H1 (cell line): ENCODE measurements at regions not wholly inside any gene's neighbourhood (a gene's known extent, or its start where the extent isn't known, plus 50 kb on each side); places are given as distances from the start of the nearest gene placed in this dataset.

Source experiments
- CTCF ChIA-PET: fragments of 300-600 bp; sonication (Branson Sonifier 250); formaldehyde crosslinking; loops from one replicate; lab custom pipeline; 2021; ENCODE audit not compliant: partially characterized antibody; lab: Charles Lee
- POLR2A ChIA-PET: fragments of 300-600 bp; sonication (Branson Sonifier 250); formaldehyde crosslinking; loops from one replicate; lab custom pipeline; 2021; ENCODE audit warnings: inconsistent platforms; ENCODE audit not compliant: partially characterized antibody; lab: Charles Lee
- DNase-seq, 2 experiments: peaks; one replicate each; pipeline versions ENCODE4 v3.0.0 to v3.0.0-alpha.2; 2010 to 2022; ENCODE audit warnings: low spot score in 2 of 2, low read depth in 1 of 2, mixed read lengths in 1 of 2
- FAIRE-seq: peaks from 2 replicates; lab custom pipeline; 2011; peaks lifted over from hg19 to GRCh38; lab: Jason Lieb, UNC
- H2AFZ ChIP-seq: 2 replicates; pipeline ENCODE4 v1.8.1; 2012; ENCODE audit warnings: low read length, inconsistent platforms
- H2AK5ac ChIP-seq: 2 replicates; pipeline ENCODE4 v1.6.1; 2013; ENCODE audit warnings: low read depth, low read length
- H2BK120ac ChIP-seq: replicated peaks from 2 replicates; pipeline ENCODE3; 2013; ENCODE audit warnings: low read depth, low read length, inconsistent platforms
- H2BK12ac ChIP-seq: 2 replicates; pipeline ENCODE4 v1.6.1; 2013; ENCODE audit warnings: low read depth, low read length
- H2BK15ac ChIP-seq: 2 replicates; pipeline ENCODE4 v1.6.1; 2013; ENCODE audit warnings: low read length
- H2BK20ac ChIP-seq: 2 replicates; pipeline ENCODE4 v1.6.1; 2013; ENCODE audit warnings: low read length
- H2BK5ac ChIP-seq: 2 replicates; pipeline ENCODE4 v1.6.1; 2013; ENCODE audit warnings: low read depth, low read length
- H3K14ac ChIP-seq: 2 replicates; pipeline ENCODE4 v1.6.1; 2013; ENCODE audit warnings: inconsistent platforms; ENCODE audit not compliant: insufficient read length
- H3K18ac ChIP-seq: 2 replicates; pipeline ENCODE4 v1.6.1; 2013; ENCODE audit warnings: low read length; ENCODE audit errors: extremely low read depth
- H3K23ac ChIP-seq: 2 replicates; pipeline ENCODE4 v1.6.1; 2013; ENCODE audit warnings: inconsistent platforms; ENCODE audit not compliant: insufficient read length
- H3K23me2 ChIP-seq: 2 replicates; pipeline ENCODE4 v1.6.1; 2013; ENCODE audit warnings: low read depth, low read length
- H3K27ac ChIP-seq: 2 replicates; pipeline ENCODE4 v1.6.1; 2011; ENCODE audit warnings: low read depth, low read length, inconsistent platforms
- H3K27me3 ChIP-seq, 4 experiments: replicated peaks in 1 of 4; 1 replicate in 1 of 4; 2 replicates in 3 of 4; pipeline versions ENCODE4 v1.6.1 to v1.8.1; 2011 to 2013; ENCODE audit warnings: low read length in 3 of 4, mild to moderate bottlenecking in 3 of 4, inconsistent platforms in 2 of 4, mixed read lengths in 2 of 4, moderate library complexity in 1 of 4; ENCODE audit not compliant: control insufficient read depth in 3 of 4, insufficient read depth in 3 of 4; ENCODE audit errors: extremely low read depth in 1 of 4
- H3K36me3 ChIP-seq, 4 experiments: 2 replicates each; pipeline versions ENCODE4 v1.6.1 to v1.8.1; 2011 to 2013; ENCODE audit warnings: mild to moderate bottlenecking in 4 of 4, low read length in 3 of 4, moderate library complexity in 2 of 4, control low read depth in 1 of 4, inconsistent platforms in 1 of 4; ENCODE audit not compliant: insufficient read depth in 4 of 4, control insufficient read depth in 2 of 4
- H3K4ac ChIP-seq: replicated peaks from 2 replicates; pipeline ENCODE3; 2013; ENCODE audit warnings: low read length, low read depth, mixed read lengths, inconsistent platforms; ENCODE audit not compliant: insufficient read length
- H3K4me1 ChIP-seq, 4 experiments: replicated peaks in 1 of 4; 1 replicate in 1 of 4; 2 replicates in 3 of 4; pipeline versions ENCODE4 v1.6.1 to v1.8.1; 2011 to 2013; ENCODE audit warnings: low read length in 3 of 4, inconsistent platforms in 2 of 4, mixed read lengths in 1 of 4; ENCODE audit not compliant: insufficient read depth in 4 of 4, control insufficient read depth in 3 of 4
- H3K4me2 ChIP-seq, 2 experiments: 2 replicates each; pipeline versions ENCODE4 v1.6.1 to v1.8.1; 2011 to 2013; ENCODE audit warnings: low read depth in 2 of 2, low read length in 2 of 2, control low read depth in 1 of 2, inconsistent platforms in 1 of 2, mild to moderate bottlenecking in 1 of 2; ENCODE audit not compliant: insufficient read depth in 1 of 2
- H3K4me3 ChIP-seq, 4 experiments: fragments of 200-600, 300-600 bp in 1 of 4; sonication (generic), shearing (Covaris generic), sonication (Bioruptor Twin) in 1 of 4; 2 replicates each; pipeline versions ENCODE4 v1.5.1 to v1.8.1; 2011 to 2016; ENCODE audit warnings: low read length in 4 of 4, low read depth in 3 of 4, control low read depth in 2 of 4, inconsistent platforms in 2 of 4, mild to moderate bottlenecking in 2 of 4, mixed read lengths in 1 of 4, moderate library complexity in 1 of 4; ENCODE audit not compliant: insufficient read depth in 2 of 4; ENCODE audit errors: extremely low read depth in 1 of 4
- H3K56ac ChIP-seq: replicated peaks from 2 replicates; pipeline ENCODE3; 2013; ENCODE audit warnings: low read depth, mild to moderate bottlenecking, mixed read lengths, low read length, inconsistent platforms; ENCODE audit not compliant: insufficient read length
- H3K79me1 ChIP-seq: 2 replicates; pipeline ENCODE4 v1.6.1; 2013; ENCODE audit warnings: low read depth, low read length, control low read depth
- H3K79me2 ChIP-seq, 2 experiments: 2 replicates each; pipeline versions ENCODE4 v1.6.1 to v1.8.1; 2012 to 2013; ENCODE audit warnings: low read length in 2 of 2, mild to moderate bottlenecking in 2 of 2, inconsistent platforms in 1 of 2; ENCODE audit not compliant: insufficient read depth in 2 of 2, control insufficient read depth in 1 of 2
- H3K9ac ChIP-seq, 4 experiments: replicated peaks in 1 of 4; 1 replicate in 1 of 4; 2 replicates in 3 of 4; pipeline versions ENCODE4 v1.6.1 to v1.8.1; 2011 to 2013; ENCODE audit warnings: low read depth in 3 of 4, low read length in 3 of 4, control low read depth in 2 of 4, mild to moderate bottlenecking in 2 of 4, moderate library complexity in 2 of 4, inconsistent platforms in 1 of 4; ENCODE audit errors: extremely low read depth in 1 of 4
- H3K9me3 ChIP-seq, 2 experiments: 2 replicates each; pipeline versions ENCODE4 v1.6.1 to v1.8.1; 2012 to 2013; ENCODE audit warnings: mild to moderate bottlenecking in 2 of 2, moderate library complexity in 2 of 2, control low read depth in 1 of 2, inconsistent platforms in 1 of 2, low read depth in 1 of 2, low read length in 1 of 2, mixed read lengths in 1 of 2; ENCODE audit not compliant: insufficient read depth in 2 of 2
- H4K20me1 ChIP-seq, 2 experiments: replicated peaks in 1 of 2; 2 replicates each; pipeline versions ENCODE3 to v1.8.1; 2011 to 2013; ENCODE audit warnings: inconsistent platforms in 2 of 2, low read length in 2 of 2, mild to moderate bottlenecking in 1 of 2; ENCODE audit not compliant: insufficient read depth in 2 of 2, control insufficient read depth in 1 of 2
- H4K5ac ChIP-seq: 2 replicates; pipeline ENCODE4 v1.6.1; 2013; ENCODE audit warnings: low read length, low read depth, mixed read lengths, inconsistent platforms; ENCODE audit not compliant: insufficient read length
- H4K8ac ChIP-seq: 2 replicates; pipeline ENCODE4 v1.8.0; 2013; ENCODE audit warnings: mild to moderate bottlenecking, moderate library complexity, low read length, inconsistent platforms; ENCODE audit not compliant: insufficient read depth; ENCODE audit errors: extremely low read depth
- H4K91ac ChIP-seq: replicated peaks from 2 replicates; pipeline ENCODE3; 2013; ENCODE audit warnings: low read length, mixed read lengths, inconsistent platforms; ENCODE audit not compliant: insufficient read length
- BACH1 ChIP-seq: IDR thresholded peaks from 2 replicates; pipeline ENCODE4 v1.6.1; 2012; ENCODE audit warnings: low read length, improper control_type of control experiment
- WGBS, 2 experiments: shearing (Covaris generic) in 1 of 2; methylation state at CpG; one replicate each; pipeline versions ENCODE4 v1.1.6 to v1.1.7; 2013 to 2015; ENCODE audit warnings: low lambda C conversion rate in 2 of 2, mixed read lengths in 2 of 2, inconsistent platforms in 1 of 2, low coverage in 1 of 2, missing lambda C conversion rate in 1 of 2; ENCODE audit not compliant: insufficient replicate concordance in 2 of 2, insufficient coverage in 1 of 2, insufficient read length in 1 of 2; ENCODE audit errors: extremely low coverage in 1 of 2, missing lambda C conversion rate in 1 of 2; 5-methylcytosine and 5-hydroxymethylcytosine counted together

DNA sequence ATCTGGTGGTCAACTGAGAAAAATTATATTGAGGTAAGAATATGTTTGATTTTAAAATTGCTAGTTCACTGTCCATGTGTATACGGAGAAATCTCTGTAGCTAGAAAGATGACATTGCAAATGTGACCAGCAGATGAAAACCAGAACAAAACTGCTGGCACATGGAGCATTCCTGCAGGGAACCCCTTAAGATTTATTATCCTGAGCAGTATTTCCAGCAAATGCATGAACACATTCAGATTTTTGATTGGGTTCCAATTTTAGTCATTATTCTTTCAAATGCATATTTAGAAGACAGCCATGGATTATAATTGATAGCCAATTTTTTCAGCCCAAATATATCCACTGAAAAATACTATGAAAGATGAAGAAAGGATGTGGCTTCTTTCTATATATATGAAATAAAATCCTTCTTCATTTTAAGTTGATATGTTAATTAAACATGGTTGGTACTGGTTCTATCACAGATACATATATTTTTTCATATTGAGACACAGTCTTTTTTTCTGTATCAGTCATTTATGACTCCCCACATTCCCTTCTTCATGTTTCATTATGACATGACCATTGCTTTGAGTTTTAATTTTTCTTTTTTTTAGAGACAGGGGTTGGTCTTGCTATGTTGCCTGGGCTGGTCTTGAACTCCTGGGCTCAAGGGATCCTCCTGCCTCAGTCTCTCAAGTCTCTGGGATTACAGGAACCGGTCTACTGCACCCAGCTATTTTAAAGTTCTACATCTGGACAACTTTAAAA, 376.5 kb downstream of the KLF12 start:
- 84% methylated on average over 2 of the region's 2 CpGs; no CpG with 5 or more reads in 1 of the 2 experiments for WGBS, 2 experiments
- H3K23ac ChIP-seq, result no peak overlapping the region
- H3K9ac ChIP-seq, result no peak overlapping the region
- no peak overlapping the region for H2AK5ac ChIP-seq
- DNase-seq (no peak), FAIRE-seq (no peak)
- no peak overlapping the region for H3K27ac ChIP-seq
- no peak overlapping the region for H3K4ac ChIP-seq
- H4K5ac ChIP-seq, result no peak overlapping the region
- H3K4me3 ChIP-seq, result no peak overlapping the region
- ChIA-PET CTCF (interaction anchor here (1.2 to 3.8 kb wide), 2 partner anchors 9 to 60 kb away, joined by 3 to 26 read pairs; no protein-coding TSS in a partner anchor), POLR2A (no interaction called here)
- no peak overlapping the region for H2AFZ ChIP-seq
- H4K91ac ChIP-seq, result no peak overlapping the region
- no peak for TF ChIP-seq BACH1
- H3K4me2 ChIP-seq, result no peak overlapping the region
- H4K8ac ChIP-seq, result no peak overlapping the region
- no peaks in the 10 kb centered on the region for H3K79me1 ChIP-seq
- H3K36me3 ChIP-seq, result no peaks in the 10 kb centered on the region
- no peak overlapping the region for H2BK120ac ChIP-seq
- no peak overlapping the region for H2BK20ac ChIP-seq
- no peaks in the 10 kb centered on the region for H4K20me1 ChIP-seq
- no peak overlapping the region for H2BK5ac ChIP-seq
- H2BK12ac ChIP-seq, result no peak overlapping the region
- H3K14ac ChIP-seq, result no peak overlapping the region
- no peaks in the 10 kb centered on the region for H3K9me3 ChIP-seq
- no peak overlapping the region for H3K18ac ChIP-seq
- H3K4me1 ChIP-seq, result peaks cover 0 to 6% (median 0%) of the 10 kb centered on the region in 4 experiments; a peak in 2 of 7 replicates
- no peaks in the 10 kb centered on the region for H3K79me2 ChIP-seq
- H3K27me3 ChIP-seq, result no peaks in the 10 kb centered on the region
- H3K23me2 ChIP-seq, result no peaks in the 10 kb centered on the region
- no peak overlapping the region for H2BK15ac ChIP-seq
- no peak overlapping the region for H3K56ac ChIP-seq
